A673 (cell line): ENCODE measurements at regions not wholly inside any gene's neighbourhood (a gene's known extent, or its start where the extent isn't known, plus 50 kb on each side); places are given as distances from the start of the nearest gene placed in this dataset.

Experiments used
- BruUV-seq: library from RNA; stranded (reverse); fragments of 400-500 nt; replicated peaks from 2 replicates; lab custom pipeline; 2021; lab: Mats Ljungman, UMichigan
- CTCF ChIA-PET: fragments of 300-600 bp; sonication (Branson Sonifier 250); formaldehyde crosslinking; loops from one replicate; lab custom pipeline; 2022; ENCODE audit warnings: antibody characterized with exemption; lab: Charles Lee
- POLR2A ChIA-PET: fragments of 300-600 bp; sonication (Branson Sonifier 250); formaldehyde crosslinking; loops from one replicate; lab custom pipeline; 2022; ENCODE audit warnings: antibody characterized with exemption; ENCODE audit not compliant: low non-redundant PET; lab: Charles Lee
- DNase-seq: peaks from one replicate; pipeline ENCODE4 v3.0.0-alpha.2; 2015; ENCODE audit warnings: low spot score
- H3K27ac ChIP-seq: fragments of 200-600 bp; sonication (generic); 2 replicates; pipeline ENCODE4 v1.5.1; 2016; ENCODE audit warnings: mixed run types, low read depth, mild to moderate bottlenecking, mixed read lengths, antibody characterized with exemption, low read length; ENCODE audit not compliant: poor library complexity, severe bottlenecking
- H3K27me3 ChIP-seq: fragments of 200-600 bp; sonication (generic); replicated peaks from 2 replicates; pipeline ENCODE4 v1.6.1; 2017; ENCODE audit warnings: mixed run types, low read depth, mild to moderate bottlenecking, mixed read lengths, antibody characterized with exemption, low read length; ENCODE audit not compliant: insufficient read depth, poor library complexity
- H3K36me3 ChIP-seq: fragments of 200-600 bp; sonication (generic); 2 replicates; pipeline ENCODE4 v1.6.1; 2016; ENCODE audit warnings: mixed run types, mild to moderate bottlenecking, mixed read lengths, antibody characterized with exemption, low read length; ENCODE audit not compliant: insufficient read depth, poor library complexity, severe bottlenecking
- H3K4me1 ChIP-seq: fragments of 200-600 bp; sonication (generic); 2 replicates; pipeline ENCODE4 v1.6.1; 2017; ENCODE audit warnings: mixed run types, mild to moderate bottlenecking, mixed read lengths, antibody characterized with exemption, low read length; ENCODE audit not compliant: insufficient read depth, poor library complexity, severe bottlenecking
- H3K4me3 ChIP-seq: fragments of 200-600 bp; sonication (generic); 2 replicates; pipeline ENCODE4 v1.5.1; 2016; ENCODE audit warnings: low read depth, mixed run types, mild to moderate bottlenecking, mixed read lengths, low read length; ENCODE audit not compliant: poor library complexity, severe bottlenecking
- H3K9me3 ChIP-seq: fragments of 200-600 bp; sonication (generic); 2 replicates; pipeline ENCODE4 v1.6.1; 2016; ENCODE audit warnings: mixed run types, low read depth, mild to moderate bottlenecking, mixed read lengths, antibody characterized with exemption, low read length; ENCODE audit not compliant: poor library complexity, severe bottlenecking
- CTCF ChIP-seq: fragments of 300-800, 200-600 bp; sonication (generic); conservative IDR thresholded peaks from 2 replicates; pipeline ENCODE4 v1.5.1; 2017; ENCODE audit warnings: low read depth, mild to moderate bottlenecking, antibody characterized with exemption, low read length, moderate library complexity, mixed read lengths
- EZH2 ChIP-seq: fragments of 200-600 bp; sonication (generic); IDR thresholded peaks from 2 replicates; pipeline ENCODE4 v1.6.1; 2017; ENCODE audit warnings: borderline replicate concordance, low read depth, mild to moderate bottlenecking, mixed read lengths, antibody characterized with exemption, low read length; ENCODE audit not compliant: poor library complexity, severe bottlenecking
- intact Hi-C: fragments of 100-400 bp; cut with micrococcal nuclease; formaldehyde crosslinking; loops from one replicate; pipeline ENCODE4 v1.10.0; 2022; ENCODE audit not compliant: unreplicated experiment

DNA sequence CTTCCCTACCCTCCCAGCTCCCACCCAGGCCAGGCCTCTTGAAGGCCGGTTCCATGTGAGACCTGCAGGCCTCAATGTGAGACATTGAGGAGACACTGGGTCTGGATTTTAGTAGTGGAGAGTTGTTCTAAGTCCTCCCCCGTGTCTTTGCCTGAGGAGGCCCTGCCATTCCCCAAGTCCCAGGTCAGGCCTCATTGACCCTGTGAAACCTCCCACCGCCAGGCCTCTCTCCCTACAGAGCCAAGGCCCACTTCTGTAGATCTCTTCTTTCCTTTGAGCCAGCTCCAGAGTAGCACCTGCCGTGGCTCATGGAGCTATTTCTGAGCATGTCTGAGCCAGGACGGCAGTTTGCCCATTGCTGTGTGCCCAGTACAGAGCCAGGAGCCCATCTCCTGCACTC, 1419.6 kb downstream of the TBC1D22A start:
- DNase-seq, result no peak
- CTCF ChIA-PET, result no interaction called here
- Histone ChIP-seq H3K27me3 (no peaks in the 10 kb centered on the region), H3K36me3 (no peaks in the 10 kb centered on the region), H3K27ac (no peak overlapping the region), H3K4me3 (no peak overlapping the region), H3K4me1 (no peaks in the 10 kb centered on the region), H3K9me3 (no peaks in the 10 kb centered on the region)
- intact Hi-C loops, result no loop called here
- BruUV-seq, result no TSS peak
- TF ChIP-seq EZH2 (no peak), CTCF (no peak)
- POLR2A ChIA-PET, result no interaction called here

- BruUV-seq, result no TSS peak
- intact Hi-C loops, result no loop called here
- no peaks in the 10 kb centered on the region for H3K9me3 ChIP-seq
Observed at GRCh38 chr22:48181263-48181955, 1419.0 kb downstream of the TBC1D22A start.

GRCh38 chr22:48180631-48181030, 1418.2 kb downstream of the TBC1D22A start:
- BruUV-seq, result no TSS peak
- DNase-seq, result no peak
- Histone ChIP-seq H3K27me3 (no peaks in the 10 kb centered on the region), H3K27ac (no peak overlapping the region), H3K4me1 (no peaks in the 10 kb centered on the region), H3K36me3 (no peaks in the 10 kb centered on the region), H3K4me3 (no peak overlapping the region), H3K9me3 (no peaks in the 10 kb centered on the region)
- intact Hi-C loops, result no loop called here
- TF ChIP-seq EZH2, result no peak
- no peak for TF ChIP-seq CTCF
- ChIA-PET POLR2A (no interaction called here), CTCF (no interaction called here)

More at GRCh38 chr22:48181263-48181955, 1419.0 kb downstream of the TBC1D22A start:
- ChIA-PET POLR2A (no interaction called here), CTCF (no interaction called here)
- no peaks in the 10 kb centered on the region for H3K27me3 ChIP-seq
- H3K4me3 ChIP-seq, result no peak overlapping the region
- TF ChIP-seq CTCF (no peak), EZH2 (no peak)
- no peak for DNase-seq
- no peak overlapping the region for H3K27ac ChIP-seq
- no peaks in the 10 kb centered on the region for H3K4me1 ChIP-seq
- no peaks in the 10 kb centered on the region for H3K36me3 ChIP-seq
